GM12878 (cell line): ENCODE measurements at regions not wholly inside any gene's neighbourhood (a gene's known extent, or its start where the extent isn't known, plus 50 kb on each side); places are given as distances from the start of the nearest gene placed in this dataset.
"Not testable (repeated sequence)": the region's sequence is repeated elsewhere in the genome, so short reads cannot be mapped to it uniquely, and the experiment has no call there.

Experiments
- BHLHE40 ChIP-seq, 2 experiments: fragments of 450-650 bp in 1 of 2; IDR thresholded peaks; 2 replicates each; pipeline ENCODE4 v1.6.1; 2011 to 2017; ENCODE audit warnings: low read depth in 2 of 2, borderline replicate concordance in 1 of 2, improper control_type of control experiment in 1 of 2, low read length in 1 of 2, mild to moderate bottlenecking in 1 of 2
- CTCF ChIP-seq, 3 experiments: IDR thresholded peaks in 2 of 3; conservative IDR thresholded peaks in 1 of 3; 2 replicates each; pipeline ENCODE4 v1.5.1; 2011; ENCODE audit warnings: low read depth in 3 of 3, low read length in 3 of 3, mild to moderate bottlenecking in 3 of 3, control low read depth in 2 of 3, moderate library complexity in 2 of 3, inconsistent platforms in 1 of 3, mixed read lengths in 1 of 3; ENCODE audit not compliant: control insufficient read depth in 2 of 3, insufficient read depth in 1 of 3; ENCODE audit errors: extremely low read depth in 1 of 3
- EZH2 ChIP-seq: IDR thresholded peaks from 2 replicates; pipeline ENCODE4 v1.6.1; 2012; ENCODE audit warnings: low read depth, mild to moderate bottlenecking, control low read depth, inconsistent platforms, low read length, borderline replicate concordance; ENCODE audit not compliant: control insufficient read depth
- HDAC6 ChIP-seq: fragments of 200-600 bp; sonication (generic); IDR thresholded peaks from one replicate; pipeline ENCODE4 v1.8.0; 2017; ENCODE audit warnings: antibody characterized with exemption; ENCODE audit not compliant: unreplicated experiment
- IRF3 ChIP-seq: fragments of 450-650 bp; IDR thresholded peaks from 2 replicates; pipeline ENCODE4 v1.6.1; 2014; ENCODE audit warnings: mild to moderate bottlenecking
- JUNB ChIP-seq: IDR thresholded peaks from 2 replicates; pipeline ENCODE4 v1.6.1; 2016; ENCODE audit warnings: antibody characterized with exemption, mild to moderate bottlenecking
- POLR2A ChIP-seq: IDR thresholded peaks from 2 replicates; pipeline ENCODE4 v1.6.1; 2011; ENCODE audit warnings: low read depth, mild to moderate bottlenecking, low read length
- POU2F2 ChIP-seq: IDR thresholded peaks from 3 replicates; pipeline ENCODE4 v1.6.1; 2011; ENCODE audit warnings: low read depth, mild to moderate bottlenecking, low read length, borderline replicate concordance
- RFX5 ChIP-seq: IDR thresholded peaks from 2 replicates; pipeline ENCODE4 v1.6.1; 2011; ENCODE audit warnings: low read depth, low read length, improper control_type of control experiment
- SMC3 ChIP-seq: IDR thresholded peaks from 2 replicates; pipeline ENCODE4 v1.6.1; 2011; ENCODE audit warnings: low read length, improper control_type of control experiment, borderline replicate concordance
- SP1 ChIP-seq: IDR thresholded peaks from one replicate; pipeline ENCODE4 v1.6.1; 2011; ENCODE audit warnings: low read depth, low read length
- SRF ChIP-seq, 2 experiments: IDR thresholded peaks; 2 replicates each; pipeline ENCODE4 v1.6.1; 2011; ENCODE audit warnings: low read depth in 2 of 2, low read length in 2 of 2, mild to moderate bottlenecking in 1 of 2, moderate library complexity in 1 of 2
- TBL1XR1 ChIP-seq: IDR thresholded peaks from 2 replicates; pipeline ENCODE4 v1.6.1; 2012; ENCODE audit warnings: low read depth, low read length, improper control_type of control experiment

- TF ChIP-seq SRF (IDR thresholded peaks at IDR 0.05; ENCODE audit: low read depth in 2 of 2, low read length in 2 of 2); CTCF (IDR thresholded peaks at IDR 0.05 in 2 of 3, conservative IDR thresholded peaks at IDR 0.05 in 1 of 3; ENCODE audit: control insufficient read depth in 2 of 3, extremely low read depth in 1 of 3, insufficient read depth in 1 of 3, low read depth in 3 of 3, low read length in 3 of 3); POU2F2; SMC3; RFX5; IRF3; HDAC6; JUNB; BHLHE40 (IDR thresholded peaks at IDR 0.05; ENCODE audit: borderline replicate concordance in 1 of 2, low read depth in 2 of 2, low read length in 1 of 2); EZH2; SP1; POLR2A; TBL1XR1: not testable (repeated sequence)
Measured at GRCh38 chr4:36613142-36613541, 331.7 kb downstream of the DTHD1 start.
